Trophoblast cell (in vitro differentiated cells and primary cell): ENCODE measurements at regions not wholly inside any gene's neighbourhood (a gene's known extent, or its start where the extent isn't known, plus 50 kb on each side); places are given as distances from the start of the nearest gene placed in this dataset.

Experiments used
- DNase-seq, 2 donors: peaks; one replicate each; pipeline ENCODE4 v3.0.0-alpha.2; 2016
- H2AFZ ChIP-seq: 2 replicates; pipeline ENCODE4 v1.6.1; 2013; ENCODE audit warnings: low read length, moderate library complexity, mild to moderate bottlenecking; ENCODE audit not compliant: insufficient read depth, poor library complexity
- H2AK5ac ChIP-seq: 2 replicates; pipeline ENCODE4 v1.6.1; 2013; ENCODE audit warnings: mild to moderate bottlenecking, low read length
- H2BK120ac ChIP-seq: 2 replicates; pipeline ENCODE4 v1.6.1; 2013; ENCODE audit warnings: low read length, mild to moderate bottlenecking, moderate library complexity; ENCODE audit not compliant: insufficient read depth, poor library complexity
- H2BK12ac ChIP-seq: 2 replicates; pipeline ENCODE4 v1.6.1; 2013; ENCODE audit warnings: mild to moderate bottlenecking, low read length, moderate library complexity
- H2BK5ac ChIP-seq: 2 replicates; pipeline ENCODE4 v1.6.1; 2013; ENCODE audit warnings: low read length, low read depth, moderate library complexity, mild to moderate bottlenecking; ENCODE audit not compliant: poor library complexity
- H3K14ac ChIP-seq: 2 replicates; pipeline ENCODE4 v1.6.1; 2013; ENCODE audit warnings: mild to moderate bottlenecking, low read length
- H3K18ac ChIP-seq: 2 replicates; pipeline ENCODE4 v1.6.1; 2013; ENCODE audit warnings: mild to moderate bottlenecking, low read length
- H3K23ac ChIP-seq: 2 replicates; pipeline ENCODE4 v1.6.1; 2013; ENCODE audit warnings: low read length
- H3K27ac ChIP-seq: 2 replicates; pipeline ENCODE4 v1.5.1; 2013; ENCODE audit warnings: low read depth, mild to moderate bottlenecking, inconsistent platforms, low read length, moderate library complexity
- H3K27me3 ChIP-seq: 2 replicates; pipeline ENCODE4 v1.6.1; 2013; ENCODE audit warnings: inconsistent platforms, mild to moderate bottlenecking, low read length, moderate library complexity; ENCODE audit not compliant: insufficient read depth
- H3K36me3 ChIP-seq, 2 experiments: 1 replicate in 1 of 2; 2 replicates in 1 of 2; pipeline ENCODE4 v1.6.1; 2013; ENCODE audit warnings: low read length in 2 of 2, mild to moderate bottlenecking in 2 of 2, moderate library complexity in 1 of 2; ENCODE audit not compliant: insufficient read depth in 2 of 2, control insufficient read depth in 1 of 2
- H3K4ac ChIP-seq: 2 replicates; pipeline ENCODE4 v1.6.1; 2013; ENCODE audit warnings: low read depth, mild to moderate bottlenecking, low read length, moderate library complexity
- H3K4me1 ChIP-seq, 2 experiments: 1 replicate in 1 of 2; 2 replicates in 1 of 2; pipeline ENCODE4 v1.6.1; 2013; ENCODE audit warnings: low read length in 2 of 2, mild to moderate bottlenecking in 2 of 2, moderate library complexity in 1 of 2; ENCODE audit not compliant: insufficient read depth in 2 of 2, control insufficient read depth in 1 of 2
- H3K4me2 ChIP-seq: 2 replicates; pipeline ENCODE4 v1.6.1; 2013; ENCODE audit warnings: inconsistent platforms, mild to moderate bottlenecking, low read length, moderate library complexity
- H3K4me3 ChIP-seq: 2 replicates; pipeline ENCODE4 v1.5.1; 2013; ENCODE audit warnings: mild to moderate bottlenecking, low read depth, low read length, inconsistent platforms
- H3K79me1 ChIP-seq: one replicate; pipeline ENCODE4 v1.6.1; 2013; ENCODE audit warnings: low read length
- H3K79me2 ChIP-seq: 2 replicates; pipeline ENCODE4 v1.6.1; 2013; ENCODE audit warnings: low read length, mild to moderate bottlenecking; ENCODE audit not compliant: control insufficient read depth, insufficient read depth, poor library complexity
- H3K9ac ChIP-seq: 2 replicates; pipeline ENCODE4 v1.6.1; 2013; ENCODE audit warnings: mild to moderate bottlenecking, low read length
- H3K9me3 ChIP-seq: 2 replicates; pipeline ENCODE4 v1.6.1; 2013; ENCODE audit warnings: low read depth, mild to moderate bottlenecking, control low read depth, inconsistent platforms, low read length; ENCODE audit not compliant: insufficient read depth
- H4K12ac ChIP-seq: 2 replicates; pipeline ENCODE4 v1.6.1; 2013; ENCODE audit warnings: low read depth, mild to moderate bottlenecking, low read length, moderate library complexity
- H4K8ac ChIP-seq: 2 replicates; pipeline ENCODE4 v1.6.1; 2013; ENCODE audit warnings: low read depth, mild to moderate bottlenecking, low read length, moderate library complexity
- H4K91ac ChIP-seq: one replicate; pipeline ENCODE4 v1.6.1; 2013; ENCODE audit warnings: low read depth, mild to moderate bottlenecking, low read length, moderate library complexity
- WGBS: extraction: QIAGEN DNeasy Blood & Tissue Kit; methylation state at CpG from one replicate; pipeline ENCODE4 v1.1.7; 2013; ENCODE audit warnings: missing lambda C conversion rate; ENCODE audit not compliant: insufficient read length, insufficient coverage; ENCODE audit errors: extremely low coverage; 5-methylcytosine and 5-hydroxymethylcytosine counted together

- peaks cover 0 to 2% of the 10 kb centered on the region in 2 experiments for H3K4me1 ChIP-seq
- no peak overlapping the region for H2BK12ac ChIP-seq
- no peaks in the 10 kb centered on the region for H3K36me3 ChIP-seq
- DNase-seq: peak in 1 of 2 donors; percentile 40
- H4K12ac ChIP-seq: no peak overlapping the region
- no peak overlapping the region for H4K8ac ChIP-seq
- no peak overlapping the region for H3K23ac ChIP-seq
- H3K9me3 ChIP-seq: no peaks in the 10 kb centered on the region
- H2AK5ac ChIP-seq: no peak overlapping the region
- H2BK120ac ChIP-seq: no peak overlapping the region
- H2AFZ ChIP-seq: no peak overlapping the region
- no peak overlapping the region for H4K91ac ChIP-seq
- H3K27me3 ChIP-seq: no peaks in the 10 kb centered on the region
- no peaks in the 10 kb centered on the region for H3K79me2 ChIP-seq
- no CpG with 5 or more reads among the region's 2 CpGs for WGBS
- H3K14ac ChIP-seq: no peak overlapping the region
- no peak overlapping the region for H3K27ac ChIP-seq
- no peak overlapping the region for H3K9ac ChIP-seq
- H3K18ac ChIP-seq: no peak overlapping the region
- no peak overlapping the region for H3K4ac ChIP-seq
- H3K4me3 ChIP-seq: no peak overlapping the region
- no peak overlapping the region for H3K4me2 ChIP-seq
- H2BK5ac ChIP-seq: no peak overlapping the region
- H3K79me1 ChIP-seq: no peaks in the 10 kb centered on the region
Measured at GRCh38 chr18:55031164-55031563, 71.9 kb upstream of the CCDC68 start.

GRCh38 chr18:55024564-55024963, 65.3 kb upstream of the CCDC68 start:
- Histone ChIP-seq H3K14ac (no peak overlapping the region), H3K79me2 (no peaks in the 10 kb centered on the region), H3K9me3 (no peaks in the 10 kb centered on the region), H3K36me3 (no peaks in the 10 kb centered on the region), H2AFZ (no peak overlapping the region), H3K4me2 (no peak overlapping the region), H3K9ac (no peak overlapping the region), H4K8ac (no peak overlapping the region), H3K4me3 (no peak overlapping the region), H2BK12ac (no peak overlapping the region), H3K23ac (no peak overlapping the region), H4K91ac (no peak overlapping the region), H3K18ac (no peak overlapping the region), H4K12ac (no peak overlapping the region), H2AK5ac (no peak overlapping the region), H2BK5ac (no peak overlapping the region), H3K79me1 (no peaks in the 10 kb centered on the region), H3K27ac (no peak overlapping the region), H3K4me1 (peaks cover 0 to 2% of the 10 kb centered on the region in 2 experiments), H3K4ac (no peak overlapping the region), H2BK120ac (no peak overlapping the region), H3K27me3 (no peaks in the 10 kb centered on the region)
- DNase-seq: no peak

GRCh38 chr18:55018602-55019001, 59.3 kb upstream of the CCDC68 start:
- H3K79me1 ChIP-seq: no peaks in the 10 kb centered on the region
- no peak overlapping the region for H3K4me3 ChIP-seq
- no peaks in the 10 kb centered on the region for H3K36me3 ChIP-seq
- H2BK12ac ChIP-seq: no peak overlapping the region
- H4K8ac ChIP-seq: no peak overlapping the region
- no peak overlapping the region for H3K23ac ChIP-seq
- H3K4ac ChIP-seq: no peak overlapping the region
- H3K14ac ChIP-seq: no peak overlapping the region
- H3K4me2 ChIP-seq: no peak overlapping the region
- H2AFZ ChIP-seq: no peak overlapping the region
- H3K9ac ChIP-seq: no peak overlapping the region
- H4K12ac ChIP-seq: no peak overlapping the region
- H4K91ac ChIP-seq: no peak overlapping the region
- no peak overlapping the region for H3K18ac ChIP-seq
- H3K27ac ChIP-seq: no peak overlapping the region
- DNase-seq: peak in 1 of 2 donors; percentile 53
- no peaks in the 10 kb centered on the region for H3K27me3 ChIP-seq
- no peak overlapping the region for H2BK5ac ChIP-seq
- no peaks in the 10 kb centered on the region for H3K9me3 ChIP-seq
- H3K4me1 ChIP-seq: no peaks in the 10 kb centered on the region
- H3K79me2 ChIP-seq: no peaks in the 10 kb centered on the region
- no peak overlapping the region for H2BK120ac ChIP-seq
- H2AK5ac ChIP-seq: no peak overlapping the region

GRCh38 chr18:55014095-55014494, 54.8 kb upstream of the CCDC68 start:
- no peak overlapping the region for H2BK120ac ChIP-seq
- H3K36me3 ChIP-seq: no peaks in the 10 kb centered on the region
- no peak overlapping the region for H2BK12ac ChIP-seq
- no peak overlapping the region for H3K14ac ChIP-seq
- H3K79me1 ChIP-seq: no peaks in the 10 kb centered on the region
- no peak overlapping the region for H4K8ac ChIP-seq
- DNase-seq: peak; percentile 17 to 35
- no peak overlapping the region for H2AFZ ChIP-seq
- no CpG with 5 or more reads among the region's 3 CpGs for WGBS
- no peaks in the 10 kb centered on the region for H3K79me2 ChIP-seq
- H3K23ac ChIP-seq: no peak overlapping the region
- H3K4ac ChIP-seq: no peak overlapping the region
- no peak overlapping the region for H2AK5ac ChIP-seq
- H3K9me3 ChIP-seq: no peaks in the 10 kb centered on the region
- H3K4me3 ChIP-seq: no peak overlapping the region
- no peak overlapping the region for H2BK5ac ChIP-seq
- H3K4me1 ChIP-seq: no peaks in the 10 kb centered on the region
- no peak overlapping the region for H3K18ac ChIP-seq
- H4K91ac ChIP-seq: no peak overlapping the region
- no peaks in the 10 kb centered on the region for H3K27me3 ChIP-seq
- no peak overlapping the region for H3K27ac ChIP-seq
- H3K9ac ChIP-seq: no peak overlapping the region
- H4K12ac ChIP-seq: no peak overlapping the region
- no peak overlapping the region for H3K4me2 ChIP-seq

- H2BK5ac ChIP-seq: no peak overlapping the region
- no peak overlapping the region for H2AK5ac ChIP-seq
- H3K4me1 ChIP-seq: no peaks in the 10 kb centered on the region
- no peak overlapping the region for H3K9ac ChIP-seq
- H3K18ac ChIP-seq: no peak overlapping the region
- no peaks in the 10 kb centered on the region for H3K79me2 ChIP-seq
- H3K27ac ChIP-seq: no peak overlapping the region
- no peak overlapping the region for H3K4me3 ChIP-seq
- DNase-seq: no peak
- no peak overlapping the region for H2AFZ ChIP-seq
- H3K27me3 ChIP-seq: no peaks in the 10 kb centered on the region
- no peak overlapping the region for H2BK120ac ChIP-seq
- H3K4me2 ChIP-seq: no peak overlapping the region
- no peak overlapping the region for H4K12ac ChIP-seq
- H3K14ac ChIP-seq: no peak overlapping the region
- H3K36me3 ChIP-seq: no peaks in the 10 kb centered on the region
- H3K23ac ChIP-seq: no peak overlapping the region
- no peaks in the 10 kb centered on the region for H3K79me1 ChIP-seq
- no peaks in the 10 kb centered on the region for H3K9me3 ChIP-seq
- no peak overlapping the region for H4K8ac ChIP-seq
- no peak overlapping the region for H3K4ac ChIP-seq
- no peak overlapping the region for H2BK12ac ChIP-seq
- no peak overlapping the region for H4K91ac ChIP-seq
Measured at GRCh38 chr18:55013685-55014084, 54.4 kb upstream of the CCDC68 start.
